SK-N-SH (cell line): ENCODE measurements at regions not wholly inside any gene's neighbourhood (a gene's known extent, or its start where the extent isn't known, plus 50 kb on each side); places are given as distances from the start of the nearest gene placed in this dataset.

Experiments
- CTCF ChIA-PET: fragments of 300-600, 350-600 bp; formaldehyde crosslinking; extraction: SDS; loops from one replicate; lab custom pipeline; 2021; lab: Yijun Ruan, JAX
- POLR2A ChIA-PET: fragments of 350-600 bp; sonication (Branson Sonifier 250); formaldehyde crosslinking; extraction: SDS; loops from one replicate; lab custom pipeline; 2020; ENCODE audit warnings: antibody characterized with exemption, inconsistent platforms; lab: Yijun Ruan, JAX
- DNase-seq: peaks from one replicate; pipeline ENCODE4 v3.0.0; 2012
- H2AFZ ChIP-seq: fragments of 200-600 bp; sonication (generic); 2 replicates; pipeline ENCODE4 v1.8.1; 2016; ENCODE audit warnings: antibody characterized with exemption, mild to moderate bottlenecking, low read depth
- H3F3A ChIP-seq: fragments of 200-600 bp; sonication (generic); replicated peaks from 2 replicates; pipeline ENCODE3; 2016; ENCODE audit warnings: antibody characterized with exemption, mild to moderate bottlenecking; ENCODE audit not compliant: insufficient read depth
- H3K27ac ChIP-seq, 2 experiments: fragments of 200-500 bp in 1 of 2; fragments of 200-600 bp in 1 of 2; sonication (Bioruptor generic) in 1 of 2; sonication (generic), shearing (Covaris generic) in 1 of 2; 2 replicates each; pipeline versions ENCODE4 v1.5.1 to v1.6.1; 2014 to 2016; ENCODE audit warnings: low read depth in 2 of 2, inconsistent platforms in 1 of 2, low read length in 1 of 2, mild to moderate bottlenecking in 1 of 2, mixed read lengths in 1 of 2
- H3K27me3 ChIP-seq: fragments of 200-600 bp; sonication (generic), shearing (Covaris generic); 2 replicates; pipeline ENCODE4 v1.6.1; 2016; ENCODE audit warnings: mixed run types; ENCODE audit not compliant: insufficient read depth
- H3K36me3 ChIP-seq, 2 experiments: fragments of 200-500 bp in 1 of 2; fragments of 200-600 bp in 1 of 2; sonication (Bioruptor generic) in 1 of 2; sonication (generic) in 1 of 2; replicated peaks in 1 of 2; 2 replicates each; pipeline versions ENCODE3 to v1.5.1; 2014 to 2016; ENCODE audit warnings: low read length in 1 of 2, mild to moderate bottlenecking in 1 of 2; ENCODE audit not compliant: insufficient read depth in 2 of 2, control insufficient read depth in 1 of 2
- H3K4me1 ChIP-seq, 2 experiments: fragments of 200-500 bp in 1 of 2; fragments of 200-600 bp in 1 of 2; sonication (Bioruptor generic) in 1 of 2; sonication (generic), shearing (Covaris generic) in 1 of 2; 2 replicates each; pipeline versions ENCODE4 v1.5.1 to v1.6.1; 2014 to 2016; ENCODE audit warnings: low read depth in 1 of 2, low read length in 1 of 2, mixed run types in 1 of 2; ENCODE audit not compliant: insufficient read depth in 2 of 2, control insufficient read depth in 1 of 2
- H3K4me2 ChIP-seq: fragments of 200-600 bp; sonication (generic), shearing (Covaris generic); 2 replicates; pipeline ENCODE4 v1.6.1; 2017; ENCODE audit warnings: mixed run types
- H3K4me3 ChIP-seq, 2 experiments: fragments of 200-500 bp in 1 of 2; fragments of 200-600 bp in 1 of 2; sonication (Bioruptor generic) in 1 of 2; sonication (generic), shearing (Covaris generic) in 1 of 2; 2 replicates each; pipeline versions ENCODE4 v1.5.1 to v1.8.1; 2014 to 2016; ENCODE audit warnings: low read depth in 2 of 2, inconsistent platforms in 1 of 2, low read length in 1 of 2, mild to moderate bottlenecking in 1 of 2, mixed read lengths in 1 of 2, moderate library complexity in 1 of 2
- H3K79me2 ChIP-seq: fragments of 200-600 bp; sonication (generic); 2 replicates; pipeline ENCODE4 v1.8.1; 2017; ENCODE audit warnings: mild to moderate bottlenecking; ENCODE audit not compliant: insufficient read depth
- H3K9ac ChIP-seq: fragments of 200-600 bp; sonication (generic); 2 replicates; pipeline ENCODE4 v1.6.1; 2017; ENCODE audit warnings: mixed run types
- H3K9me2 ChIP-seq: fragments of 200-600 bp; sonication (generic); 2 replicates; pipeline ENCODE4 v1.6.1; 2017; ENCODE audit warnings: mixed run types
- H3K9me3 ChIP-seq: fragments of 200-600 bp; sonication (generic); 2 replicates; pipeline ENCODE4 v1.6.1; 2017; ENCODE audit warnings: mixed run types, mild to moderate bottlenecking, moderate library complexity
- H4K20me1 ChIP-seq: fragments of 200-600 bp; sonication (generic); 2 replicates; pipeline ENCODE4 v1.6.1; 2017; ENCODE audit warnings: mild to moderate bottlenecking, mixed run types; ENCODE audit not compliant: insufficient read depth
- CHD2 ChIP-seq: fragments of 150-350 bp; IDR thresholded peaks from 2 replicates; pipeline ENCODE4 v1.6.1; 2018; ENCODE audit warnings: low read length; ENCODE audit not compliant: partially characterized antibody
- ELF1 ChIP-seq: IDR thresholded peaks from 2 replicates; pipeline ENCODE4 v1.4.0; 2012
- FOSL2 ChIP-seq: IDR thresholded peaks from 2 replicates; pipeline ENCODE4 v1.4.0; 2012; ENCODE audit warnings: low read depth, mild to moderate bottlenecking, moderate library complexity, borderline replicate concordance
- FOXM1 ChIP-seq: IDR thresholded peaks from 2 replicates; pipeline ENCODE4 v1.4.0; 2012; ENCODE audit warnings: low read depth, mild to moderate bottlenecking
- GABPA ChIP-seq: IDR thresholded peaks from 2 replicates; pipeline ENCODE4 v1.4.0; 2012; ENCODE audit warnings: low read depth, mild to moderate bottlenecking
- GATA2 ChIP-seq: sonication (generic); formaldehyde crosslinking; IDR thresholded peaks from 2 replicates; pipeline ENCODE4 v1.5.0; 2020; ENCODE audit warnings: mild to moderate bottlenecking, missing genetic modification reagents
- NFIC ChIP-seq: IDR thresholded peaks from 2 replicates; pipeline ENCODE4 v1.4.0; 2012; ENCODE audit warnings: borderline replicate concordance
- NRF1 ChIP-seq: IDR thresholded peaks from 2 replicates; pipeline ENCODE4 v1.6.1; 2012; ENCODE audit warnings: low read depth, mild to moderate bottlenecking, low read length
- PBX3 ChIP-seq: IDR thresholded peaks from 2 replicates; pipeline ENCODE4; 2012
- POLR2AphosphoS5 ChIP-seq: IDR thresholded peaks from 2 replicates; pipeline ENCODE4 v1.6.1; 2012; ENCODE audit warnings: low read depth, low read length
- RFX5 ChIP-seq: IDR thresholded peaks from 2 replicates; pipeline ENCODE4 v1.6.1; 2012; ENCODE audit warnings: mild to moderate bottlenecking, improper control_type of control experiment, low read length
- RXRA ChIP-seq: IDR thresholded peaks from 2 replicates; pipeline ENCODE4 v1.4.0; 2012; ENCODE audit warnings: low read depth, mild to moderate bottlenecking, borderline replicate concordance
- SIN3A ChIP-seq: IDR thresholded peaks from 2 replicates; pipeline ENCODE4 v1.6.1; 2012; ENCODE audit warnings: low read depth, mild to moderate bottlenecking, low read length, moderate library complexity, borderline replicate concordance
- TCF12 ChIP-seq: IDR thresholded peaks from 2 replicates; pipeline ENCODE4 v1.4.0; 2012
- YY1 ChIP-seq: IDR thresholded peaks from 2 replicates; pipeline ENCODE4 v1.4.0; 2012; ENCODE audit warnings: low read depth, mild to moderate bottlenecking
- WGBS: methylation state at CpG from one replicate; pipeline ENCODE4 v1.1.6; 2017; ENCODE audit warnings: low lambda C conversion rate; 5-methylcytosine and 5-hydroxymethylcytosine counted together
- TF ChIP-seq, protein P1 (sequence below): IDR thresholded peaks from 2 replicates; pipeline ENCODE4 v1.6.1; 2012; ENCODE audit warnings: mild to moderate bottlenecking, low read depth, low read length, moderate library complexity
- TF ChIP-seq, protein P2 (sequence below): IDR thresholded peaks from 2 replicates; pipeline ENCODE4 v1.4.0; 2012; ENCODE audit warnings: low read depth
- TF ChIP-seq, protein P3 (sequence below): IDR thresholded peaks from 2 replicates; pipeline ENCODE4 v1.4.0; 2012; ENCODE audit warnings: low read depth, borderline replicate concordance

GRCh38 chr20:16125816-16126215 is 447.4 kb downstream of the KIF16B start (continued):
- TF ChIP-seq NFIC (no peak), POLR2AphosphoS5 (no peak)

DNA sequence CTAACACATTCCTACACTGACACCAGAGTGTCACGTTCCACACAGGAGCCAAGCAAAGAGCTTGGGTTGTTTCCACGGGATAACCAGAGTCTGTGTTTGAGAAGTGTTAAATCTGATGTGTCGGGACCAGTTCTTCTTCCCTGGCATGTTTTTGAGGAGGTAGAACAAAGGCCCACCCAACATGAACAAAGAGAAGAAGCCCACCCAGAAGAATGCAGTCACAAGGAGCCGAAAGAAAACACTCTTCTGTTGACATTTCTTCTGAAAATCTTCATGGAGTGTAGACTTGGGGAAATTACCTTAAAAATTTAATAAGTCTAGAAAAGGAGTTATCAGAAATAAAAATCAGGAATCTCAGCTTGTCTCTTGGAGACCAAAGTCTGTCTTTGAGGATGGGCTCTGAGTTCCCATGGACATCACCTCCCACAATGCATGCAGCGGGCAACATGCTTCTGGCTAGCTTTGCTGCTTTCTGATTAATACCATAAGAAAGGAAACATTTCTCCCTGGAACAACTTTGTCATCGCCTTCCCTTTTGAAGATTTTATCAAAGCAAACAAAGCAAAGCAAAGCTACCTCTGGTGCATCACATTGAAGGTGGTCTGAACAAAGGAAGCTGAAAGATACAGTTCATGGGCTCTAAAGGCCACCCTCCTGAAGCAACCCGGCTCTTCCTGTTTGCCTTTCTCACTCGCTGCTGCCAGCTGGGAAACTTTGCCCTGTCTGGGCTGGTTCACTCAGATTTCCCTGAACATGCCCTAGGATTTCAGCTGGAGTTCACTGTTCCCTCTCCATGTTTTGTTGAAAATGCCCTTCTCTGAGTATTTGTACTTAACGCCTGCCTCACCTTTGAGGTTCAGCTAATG is 448.1 kb downstream of the KIF16B start:
- Histone ChIP-seq H3K36me3 (no peaks in the 10 kb centered on the region), H3F3A (no peaks in the 10 kb centered on the region), H3K4me2 (no peak overlapping the region), H3K9me3 (no peaks in the 10 kb centered on the region), H3K9ac (no peak overlapping the region), H3K79me2 (no peaks in the 10 kb centered on the region), H4K20me1 (no peaks in the 10 kb centered on the region), H3K9me2 (no peaks in the 10 kb centered on the region), H3K4me1 (no peaks in the 10 kb centered on the region), H3K27ac (no peak overlapping the region), H2AFZ (no peak overlapping the region), H3K27me3 (no peaks in the 10 kb centered on the region), H3K4me3 (no peak overlapping the region)
- TF ChIP-seq, protein P1, sequence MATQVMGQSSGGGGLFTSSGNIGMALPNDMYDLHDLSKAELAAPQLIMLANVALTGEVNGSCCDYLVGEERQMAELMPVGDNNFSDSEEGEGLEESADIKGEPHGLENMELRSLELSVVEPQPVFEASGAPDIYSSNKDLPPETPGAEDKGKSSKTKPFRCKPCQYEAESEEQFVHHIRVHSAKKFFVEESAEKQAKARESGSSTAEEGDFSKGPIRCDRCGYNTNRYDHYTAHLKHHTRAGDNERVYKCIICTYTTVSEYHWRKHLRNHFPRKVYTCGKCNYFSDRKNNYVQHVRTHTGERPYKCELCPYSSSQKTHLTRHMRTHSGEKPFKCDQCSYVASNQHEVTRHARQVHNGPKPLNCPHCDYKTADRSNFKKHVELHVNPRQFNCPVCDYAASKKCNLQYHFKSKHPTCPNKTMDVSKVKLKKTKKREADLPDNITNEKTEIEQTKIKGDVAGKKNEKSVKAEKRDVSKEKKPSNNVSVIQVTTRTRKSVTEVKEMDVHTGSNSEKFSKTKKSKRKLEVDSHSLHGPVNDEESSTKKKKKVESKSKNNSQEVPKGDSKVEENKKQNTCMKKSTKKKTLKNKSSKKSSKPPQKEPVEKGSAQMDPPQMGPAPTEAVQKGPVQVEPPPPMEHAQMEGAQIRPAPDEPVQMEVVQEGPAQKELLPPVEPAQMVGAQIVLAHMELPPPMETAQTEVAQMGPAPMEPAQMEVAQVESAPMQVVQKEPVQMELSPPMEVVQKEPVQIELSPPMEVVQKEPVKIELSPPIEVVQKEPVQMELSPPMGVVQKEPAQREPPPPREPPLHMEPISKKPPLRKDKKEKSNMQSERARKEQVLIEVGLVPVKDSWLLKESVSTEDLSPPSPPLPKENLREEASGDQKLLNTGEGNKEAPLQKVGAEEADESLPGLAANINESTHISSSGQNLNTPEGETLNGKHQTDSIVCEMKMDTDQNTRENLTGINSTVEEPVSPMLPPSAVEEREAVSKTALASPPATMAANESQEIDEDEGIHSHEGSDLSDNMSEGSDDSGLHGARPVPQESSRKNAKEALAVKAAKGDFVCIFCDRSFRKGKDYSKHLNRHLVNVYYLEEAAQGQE, result no peak
- no peak for TF ChIP-seq FOSL2
- no peak for TF ChIP-seq CHD2
- no peak for TF ChIP-seq PBX3
- TF ChIP-seq NRF1, result no peak
- TF ChIP-seq RXRA, result no peak
- no peak for TF ChIP-seq SIN3A
- no peak for TF ChIP-seq GATA2 (CRISPR knock-in tag)
- TF ChIP-seq FOXM1, result no peak
- TF ChIP-seq, protein P2, sequence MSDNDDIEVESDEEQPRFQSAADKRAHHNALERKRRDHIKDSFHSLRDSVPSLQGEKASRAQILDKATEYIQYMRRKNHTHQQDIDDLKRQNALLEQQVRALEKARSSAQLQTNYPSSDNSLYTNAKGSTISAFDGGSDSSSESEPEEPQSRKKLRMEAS, result no peak
- no peak for TF ChIP-seq TCF12
- TF ChIP-seq, protein P3, sequence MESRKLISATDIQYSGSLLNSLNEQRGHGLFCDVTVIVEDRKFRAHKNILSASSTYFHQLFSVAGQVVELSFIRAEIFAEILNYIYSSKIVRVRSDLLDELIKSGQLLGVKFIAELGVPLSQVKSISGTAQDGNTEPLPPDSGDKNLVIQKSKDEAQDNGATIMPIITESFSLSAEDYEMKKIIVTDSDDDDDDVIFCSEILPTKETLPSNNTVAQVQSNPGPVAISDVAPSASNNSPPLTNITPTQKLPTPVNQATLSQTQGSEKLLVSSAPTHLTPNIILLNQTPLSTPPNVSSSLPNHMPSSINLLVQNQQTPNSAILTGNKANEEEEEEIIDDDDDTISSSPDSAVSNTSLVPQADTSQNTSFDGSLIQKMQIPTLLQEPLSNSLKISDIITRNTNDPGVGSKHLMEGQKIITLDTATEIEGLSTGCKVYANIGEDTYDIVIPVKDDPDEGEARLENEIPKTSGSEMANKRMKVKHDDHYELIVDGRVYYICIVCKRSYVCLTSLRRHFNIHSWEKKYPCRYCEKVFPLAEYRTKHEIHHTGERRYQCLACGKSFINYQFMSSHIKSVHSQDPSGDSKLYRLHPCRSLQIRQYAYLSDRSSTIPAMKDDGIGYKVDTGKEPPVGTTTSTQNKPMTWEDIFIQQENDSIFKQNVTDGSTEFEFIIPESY, result no peak
- TF ChIP-seq ELF1, result no peak
- TF ChIP-seq NFIC, result no peak
- TF ChIP-seq GABPA, result no peak
- no peak for TF ChIP-seq RFX5
- no peak for TF ChIP-seq YY1
- DNase-seq, result no peak
- CTCF ChIA-PET, result interaction anchor here (1.2 to 1.6 kb wide), 2 partner anchors 19 to 25 kb away, joined by 4 to 5 read pairs; no protein-coding TSS in a partner anchor
- 33% methylated on average over 9 of the region's 9 CpGs for WGBS
- POLR2A ChIA-PET, result no interaction called here
